ENCODE measurements at regions not wholly inside any gene's neighbourhood (a gene's known extent, or its start where the extent isn't known, plus 50 kb on each side); places are given as distances from the start of the nearest gene placed in this dataset.

DNA sequence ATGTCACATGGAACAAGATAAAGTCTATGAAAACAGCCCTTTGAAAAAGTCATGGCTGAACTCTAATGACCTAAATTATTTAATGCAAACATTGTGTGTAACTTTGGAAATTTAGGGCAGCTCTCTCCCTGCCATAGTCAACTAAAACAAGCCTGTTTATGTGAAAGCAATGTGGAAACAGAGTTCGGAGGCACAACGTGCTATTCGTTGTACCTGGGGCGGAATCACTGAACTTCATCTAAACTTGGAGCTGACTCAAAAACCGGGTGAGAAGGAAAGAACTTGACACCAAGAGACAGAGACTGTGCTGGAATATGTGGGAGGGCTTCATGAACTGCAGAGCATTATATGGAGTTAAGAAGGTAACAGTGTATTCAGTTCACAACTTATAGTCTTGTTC lies 764.9 kb upstream of the GOLIM4 start:
- Histone ChIP-seq H3K27me3 (no peaks in the 10 kb centered on the region), H3K4me1 (ENCODE audit: insufficient read depth) (no peaks in the 10 kb centered on the region), H3K4me3 (no peak overlapping the region), H3K27ac (no peak overlapping the region), H3K9me3 (no peaks in the 10 kb centered on the region), H3K36me3 (no peaks in the 10 kb centered on the region)
- TF ChIP-seq, protein P1, sequence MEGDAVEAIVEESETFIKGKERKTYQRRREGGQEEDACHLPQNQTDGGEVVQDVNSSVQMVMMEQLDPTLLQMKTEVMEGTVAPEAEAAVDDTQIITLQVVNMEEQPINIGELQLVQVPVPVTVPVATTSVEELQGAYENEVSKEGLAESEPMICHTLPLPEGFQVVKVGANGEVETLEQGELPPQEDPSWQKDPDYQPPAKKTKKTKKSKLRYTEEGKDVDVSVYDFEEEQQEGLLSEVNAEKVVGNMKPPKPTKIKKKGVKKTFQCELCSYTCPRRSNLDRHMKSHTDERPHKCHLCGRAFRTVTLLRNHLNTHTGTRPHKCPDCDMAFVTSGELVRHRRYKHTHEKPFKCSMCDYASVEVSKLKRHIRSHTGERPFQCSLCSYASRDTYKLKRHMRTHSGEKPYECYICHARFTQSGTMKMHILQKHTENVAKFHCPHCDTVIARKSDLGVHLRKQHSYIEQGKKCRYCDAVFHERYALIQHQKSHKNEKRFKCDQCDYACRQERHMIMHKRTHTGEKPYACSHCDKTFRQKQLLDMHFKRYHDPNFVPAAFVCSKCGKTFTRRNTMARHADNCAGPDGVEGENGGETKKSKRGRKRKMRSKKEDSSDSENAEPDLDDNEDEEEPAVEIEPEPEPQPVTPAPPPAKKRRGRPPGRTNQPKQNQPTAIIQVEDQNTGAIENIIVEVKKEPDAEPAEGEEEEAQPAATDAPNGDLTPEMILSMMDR (IDR thresholded peaks at IDR 0.05): no peak
- WGBS, 3 donors: 72 to 76% (median 73%) methylated on average over 5 of the region's 5 CpGs
- DNase-seq: no peak
- intact Hi-C loops (cut with DNase I): no loop called here

DNA sequence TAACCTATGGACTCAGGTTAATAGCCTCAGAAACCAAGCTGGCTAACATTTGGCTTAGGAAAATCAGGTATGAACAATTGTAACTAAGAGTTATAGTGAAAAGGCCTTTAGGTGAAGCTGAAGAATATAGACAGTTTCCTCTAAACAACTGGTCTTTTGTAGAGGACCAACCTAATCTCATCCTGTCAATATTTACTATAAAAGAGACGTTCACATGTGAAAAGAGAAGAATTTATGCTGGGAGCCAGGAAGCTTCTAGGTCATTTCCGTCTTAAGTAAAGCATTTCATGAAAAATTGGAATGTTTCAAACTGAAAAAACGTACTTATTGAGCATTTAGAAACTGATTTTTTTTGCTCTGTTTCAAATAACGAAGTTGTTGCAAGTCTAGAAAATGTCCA lies 764.3 kb upstream of the GOLIM4 start:
- H3K36me3 ChIP-seq: no peaks in the 10 kb centered on the region
- no peak overlapping the region for H3K27ac ChIP-seq
- H3K27me3 ChIP-seq: no peaks in the 10 kb centered on the region
- WGBS, 3 donors: 54 to 73% (median 57%) methylated on average over 4 of the region's 4 CpGs
- H3K9me3 ChIP-seq: no peaks in the 10 kb centered on the region
- no peaks in the 10 kb centered on the region for H3K4me1 ChIP-seq (ENCODE audit: insufficient read depth)
- TF ChIP-seq, protein P1 (IDR thresholded peaks at IDR 0.05): no peak
- TF ChIP-seq EP300 (IDR thresholded peaks at IDR 0.05) (no peak), POLR2A (IDR thresholded peaks at IDR 0.05) (no peak)
- intact Hi-C loops (cut with DNase I): no loop called here
- DNase-seq: no peak
- H3K4me3 ChIP-seq: no peak overlapping the region

DNA sequence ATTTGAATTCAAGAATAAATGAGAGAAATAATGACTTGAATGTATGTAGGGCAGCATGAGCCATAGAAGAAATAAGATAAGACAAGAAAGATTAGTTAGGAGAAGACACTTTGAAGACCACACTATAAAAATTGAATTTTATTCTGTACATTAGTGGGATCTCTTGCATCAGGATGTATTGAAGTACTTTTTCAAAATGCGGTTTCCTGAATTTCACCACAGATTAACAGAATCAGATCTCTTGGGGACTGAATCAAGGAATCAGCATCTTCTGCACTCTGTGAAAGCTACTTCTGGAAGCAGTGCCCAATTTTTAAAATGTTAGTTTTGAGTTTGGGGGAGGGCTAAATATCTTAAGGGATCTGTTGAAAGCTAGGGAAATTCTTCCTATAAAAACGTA lies 763.9 kb upstream of the GOLIM4 start:
- Histone ChIP-seq H3K36me3 (no peaks in the 10 kb centered on the region), H3K4me1 (ENCODE audit: insufficient read depth) (no peaks in the 10 kb centered on the region), H3K27ac (no peak overlapping the region), H3K9me3 (no peaks in the 10 kb centered on the region), H3K4me3 (no peak overlapping the region), H3K27me3 (no peaks in the 10 kb centered on the region)
- intact Hi-C loops (cut with DNase I): no loop called here
- no peak for DNase-seq
- WGBS, 3 donors: 82 to 90% (median 84%) methylated on average over 2 of the region's 2 CpGs
- TF ChIP-seq POLR2A (IDR thresholded peaks at IDR 0.05): no peak
- TF ChIP-seq, protein P1 (IDR thresholded peaks at IDR 0.05): no peak

DNA sequence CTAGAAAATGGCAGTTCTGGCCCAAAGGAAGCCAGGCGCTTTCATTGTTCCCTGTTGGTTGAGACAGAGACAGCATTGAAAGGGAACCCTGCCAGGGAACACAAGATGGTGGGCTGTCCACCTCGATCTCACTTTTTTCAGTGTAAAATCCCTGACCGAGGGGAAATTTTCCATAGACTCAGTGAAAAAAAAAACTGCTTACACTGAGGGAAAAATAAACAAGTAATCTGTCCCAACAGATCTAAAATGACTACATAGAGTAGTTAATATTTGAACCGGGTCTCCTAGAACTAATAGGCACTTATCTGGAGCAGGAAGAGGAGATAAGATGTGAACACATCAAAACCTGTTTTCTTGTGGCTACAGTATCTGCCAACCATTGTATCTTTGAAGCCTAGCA lies 763.4 kb upstream of the GOLIM4 start:
- no peaks in the 10 kb centered on the region for H3K36me3 ChIP-seq
- no peak overlapping the region for H3K27ac ChIP-seq
- 81 to 90% (median 84%) methylated on average over 4 of the region's 4 CpGs for WGBS, 3 donors
- no peak for DNase-seq
- no peaks in the 10 kb centered on the region for H3K27me3 ChIP-seq
- H3K4me3 ChIP-seq: no peak overlapping the region
- intact Hi-C loops (cut with DNase I): no loop called here
- TF ChIP-seq EP300 (IDR thresholded peaks at IDR 0.05) (no peak), POLR2A (IDR thresholded peaks at IDR 0.05) (no peak)
- TF ChIP-seq, protein P1 (IDR thresholded peaks at IDR 0.05): no peak
- no peaks in the 10 kb centered on the region for H3K9me3 ChIP-seq
- no peaks in the 10 kb centered on the region for H3K4me1 ChIP-seq (ENCODE audit: insufficient read depth)

DNA sequence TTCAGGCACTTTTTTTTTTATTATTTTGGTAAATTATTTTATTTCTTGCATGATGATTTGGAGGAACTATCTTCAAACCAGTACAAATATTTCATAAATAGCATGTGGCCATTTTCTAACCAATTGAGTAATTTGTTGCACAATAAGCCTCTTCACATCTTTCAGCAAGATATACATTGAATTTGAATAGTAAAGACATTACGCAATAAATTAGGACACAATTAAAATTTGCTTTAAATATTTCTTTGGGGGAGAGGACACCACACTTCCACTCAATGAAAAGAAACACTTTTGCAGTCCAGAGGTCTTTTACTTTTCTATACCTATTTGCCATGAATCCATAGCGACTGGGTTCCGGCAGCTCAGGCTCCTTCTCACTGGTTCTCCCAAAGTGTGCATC lies 762.6 kb upstream of the GOLIM4 start:
- H3K4me1 ChIP-seq (ENCODE audit: insufficient read depth): no peaks in the 10 kb centered on the region
- no peak overlapping the region for H3K4me3 ChIP-seq
- 95 to 99% (median 98%) methylated on average over 3 of the region's 3 CpGs for WGBS, 3 donors
- H3K9me3 ChIP-seq: no peaks in the 10 kb centered on the region
- no peak for TF ChIP-seq POLR2A (IDR thresholded peaks at IDR 0.05)
- TF ChIP-seq, protein P1 (IDR thresholded peaks at IDR 0.05): no peak
- TF ChIP-seq EP300 (IDR thresholded peaks at IDR 0.05): no peak
- no peaks in the 10 kb centered on the region for H3K36me3 ChIP-seq
- no peak overlapping the region for H3K27ac ChIP-seq
- no peak for DNase-seq
- H3K27me3 ChIP-seq: no peaks in the 10 kb centered on the region
- intact Hi-C loops (cut with DNase I): no loop called here

Data from ovary (tissue), 7 donors.